ENCODE measurements at regions not wholly inside any gene's neighbourhood (a gene's known extent, or its start where the extent isn't known, plus 50 kb on each side); places are given as distances from the start of the nearest gene placed in this dataset.
"Not testable (repeated sequence)": the region's sequence is repeated elsewhere in the genome, so short reads cannot be mapped to it uniquely, and the experiment has no call there.

DNA sequence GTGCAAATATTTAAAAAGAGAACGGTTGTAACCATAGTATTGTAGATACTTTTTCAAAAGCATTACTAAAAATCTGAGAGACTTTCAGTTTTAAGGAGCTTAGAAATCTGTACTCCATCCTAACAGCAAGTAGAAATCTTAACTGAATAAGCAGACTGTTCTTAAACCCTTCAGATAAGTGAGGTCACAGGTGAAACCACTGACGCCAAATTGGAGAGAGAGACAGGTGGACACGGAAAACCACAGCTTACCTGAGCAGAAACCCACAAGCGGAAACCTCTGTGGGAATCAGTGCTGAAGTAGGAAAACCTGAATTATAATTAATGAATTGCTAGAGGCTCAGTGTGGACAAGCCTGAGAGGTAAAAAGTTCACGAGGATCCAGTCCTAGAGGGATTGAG, 959.4 kb upstream of the CELF4 start:
- no peak for DNase-seq (ENCODE audit: low read depth in 2 of 2)

- DNase-seq (ENCODE audit: low read depth in 2 of 2), result no peak
These were observed 955.2 kb upstream of the CELF4 start for GRCh38 chr18:38520786-38521185.

DNA sequence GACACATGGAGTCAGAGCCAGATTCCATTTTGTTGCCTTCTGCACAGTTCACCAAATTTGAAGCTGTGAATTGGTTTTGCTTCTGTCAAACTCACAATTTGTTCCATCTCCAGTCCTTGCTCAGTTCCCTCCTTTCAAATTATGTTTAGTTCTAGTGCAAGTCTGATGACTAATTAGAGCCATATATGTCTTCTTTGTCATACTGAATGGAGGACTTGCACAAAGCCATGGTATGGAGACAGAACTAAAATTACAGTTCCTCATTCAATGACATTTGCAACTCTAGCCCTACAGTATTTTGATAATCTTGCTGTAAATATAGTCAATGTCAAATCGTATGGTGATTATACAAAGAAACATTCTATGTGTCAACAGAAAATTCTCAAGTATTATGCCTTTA, 936.9 kb upstream of the CELF4 start:
- no peak for DNase-seq (ENCODE audit: low read depth in 2 of 2)

- DNase-seq (ENCODE audit: low read depth in 2 of 2), result no peak
These were observed 931.7 kb upstream of the CELF4 start for GRCh38 chr18:38497266-38497665.

DNA sequence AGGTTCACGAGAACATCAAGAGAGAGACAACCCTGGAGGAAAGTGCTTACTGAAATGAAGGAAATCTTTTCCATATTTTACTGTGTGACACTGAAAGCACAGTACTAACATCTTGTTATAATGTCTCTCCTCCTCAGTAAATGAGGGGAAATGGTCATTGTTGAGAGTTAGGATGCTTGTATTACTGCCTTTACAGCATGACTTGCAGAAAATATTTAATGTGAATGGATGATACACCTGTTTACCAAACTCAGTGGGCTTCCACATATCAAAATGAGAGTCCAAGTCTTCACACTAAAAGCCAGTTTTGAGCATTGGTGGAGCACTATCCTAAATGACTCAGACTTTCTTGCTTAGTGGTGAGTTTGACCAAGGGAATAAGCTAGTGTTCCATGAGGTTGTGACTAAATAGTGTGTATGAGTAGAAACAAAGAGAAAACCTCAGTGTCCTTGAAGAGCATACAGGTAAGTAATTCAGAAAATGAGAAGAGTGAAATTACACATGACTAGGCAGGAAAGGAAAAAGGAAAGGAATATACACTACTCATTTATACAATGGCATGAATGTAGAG, 930.7 kb upstream of the CELF4 start:
- no peak for DNase-seq (ENCODE audit: low read depth in 2 of 2)

- DNase-seq (ENCODE audit: low read depth in 2 of 2), result no peak
These were observed 928.5 kb upstream of the CELF4 start for GRCh38 chr18:38494065-38494464.

GRCh38 chr18:38491195-38491594, 925.6 kb upstream of the CELF4 start:
- no peak for DNase-seq (ENCODE audit: low read depth in 2 of 2)

- DNase-seq (ENCODE audit: low read depth in 2 of 2), result not testable (repeated sequence)
These were observed 924.1 kb upstream of the CELF4 start for GRCh38 chr18:38489721-38490120.

DNA sequence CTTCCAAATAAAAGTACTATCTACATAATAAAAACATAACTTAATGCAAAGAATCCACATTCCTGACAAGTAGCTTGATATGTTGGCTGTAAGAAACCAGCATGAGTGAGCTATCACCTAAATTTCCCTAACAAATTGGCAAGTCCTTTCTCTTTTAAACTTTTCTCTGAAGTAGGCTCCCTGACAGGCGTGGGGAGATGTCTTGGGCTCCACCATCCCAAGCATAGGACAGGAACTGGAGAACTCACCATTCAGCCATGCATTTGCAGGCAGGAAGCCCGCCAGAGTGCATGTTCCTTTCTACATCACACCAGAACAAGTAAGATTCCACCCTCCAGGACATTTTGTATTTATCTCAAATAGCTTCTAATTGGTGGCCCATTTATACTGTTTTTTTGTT, 921.9 kb upstream of the CELF4 start:
- DNase-seq (ENCODE audit: low read depth in 2 of 2), result no peak

GRCh38 chr18:38483326-38483725, 917.7 kb upstream of the CELF4 start:
- no peak for DNase-seq (ENCODE audit: low read depth in 2 of 2)

- DNase-seq (ENCODE audit: low read depth in 2 of 2), result no peak
These were observed 916.0 kb upstream of the CELF4 start for GRCh38 chr18:38481576-38481975.

- no peak for DNase-seq (ENCODE audit: low read depth in 2 of 2)
These were observed 910.1 kb upstream of the CELF4 start for GRCh38 chr18:38475686-38476085.

DNA sequence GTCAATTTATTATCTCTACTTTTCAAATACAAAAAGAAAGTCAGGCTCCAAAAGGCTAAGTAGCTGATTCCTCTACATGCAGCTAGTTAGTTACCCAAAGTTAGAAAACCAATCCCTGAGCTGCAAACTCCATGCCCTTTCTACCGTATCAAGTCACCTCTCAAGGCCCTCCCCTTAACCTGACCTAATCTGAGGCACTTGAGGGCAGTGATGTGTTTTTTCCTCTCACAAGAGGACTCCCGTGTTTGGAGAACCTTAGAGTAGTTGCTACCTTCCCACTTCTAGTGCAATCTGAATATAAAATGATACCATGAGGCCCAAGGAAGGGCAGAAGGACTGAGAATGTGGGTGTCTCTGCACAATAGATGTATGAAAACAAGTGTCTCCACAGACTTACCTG, 907.9 kb upstream of the CELF4 start:
- no peak for DNase-seq (ENCODE audit: low read depth in 2 of 2)

DNA sequence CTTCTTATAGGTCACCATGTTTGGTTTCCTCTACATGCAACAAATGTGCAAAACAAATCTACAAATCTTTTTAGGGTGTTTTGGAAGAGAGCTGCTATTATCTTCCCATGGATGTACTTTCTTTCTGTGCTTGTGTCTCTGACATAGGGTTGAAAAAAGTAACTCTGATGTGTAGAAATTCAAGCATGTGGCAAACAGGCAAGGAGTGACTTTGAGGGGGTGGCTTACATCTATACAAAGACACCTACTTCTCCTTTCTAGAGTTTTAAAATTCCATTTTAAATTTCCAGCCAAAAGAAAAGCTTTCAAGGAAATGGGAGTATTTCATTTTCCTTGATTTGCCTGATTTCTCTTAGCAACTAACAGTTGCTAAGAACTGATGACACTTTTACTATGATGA, 904.8 kb upstream of the CELF4 start:
- DNase-seq (ENCODE audit: low read depth in 2 of 2), result no peak

DNA sequence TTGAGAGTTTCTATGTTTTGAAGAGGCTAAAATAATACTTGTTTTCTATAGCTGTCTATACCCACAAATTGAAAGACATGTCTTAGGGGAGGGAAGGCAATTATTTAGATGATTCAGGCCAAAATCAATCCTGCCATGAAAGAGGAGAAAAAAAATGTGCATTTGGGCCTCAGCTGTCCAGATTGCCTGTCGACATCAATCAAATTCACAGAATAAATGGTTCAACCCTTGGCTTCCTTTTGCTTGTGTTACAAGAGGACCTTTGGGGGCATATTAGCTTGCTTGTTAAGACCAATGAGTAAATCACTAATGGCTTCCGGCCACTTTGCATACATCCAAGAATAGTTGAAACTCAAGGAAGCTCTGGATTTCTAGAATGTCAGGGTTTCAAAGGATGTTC, 900.8 kb upstream of the CELF4 start:
- DNase-seq (ENCODE audit: low read depth in 2 of 2), result no peak

DNA sequence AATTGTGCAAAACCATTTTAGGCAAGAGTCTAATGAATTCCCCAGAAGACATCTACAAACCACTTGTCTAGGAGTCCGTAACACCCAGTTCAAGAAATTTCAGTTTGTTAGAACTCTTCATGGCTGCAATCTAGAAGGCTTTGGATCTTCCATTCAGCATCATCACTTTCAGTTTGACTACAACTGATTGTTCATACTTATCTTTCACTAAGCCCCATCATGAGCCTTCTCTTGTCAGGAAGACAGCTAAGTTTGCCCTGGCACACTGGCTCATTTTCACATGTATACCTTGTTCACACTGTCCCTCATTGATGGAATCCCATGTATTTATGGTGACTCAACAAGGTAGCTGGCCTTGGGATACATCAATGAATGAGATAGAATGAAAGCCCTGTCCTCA, 898.4 kb upstream of the CELF4 start:
- DNase-seq (ENCODE audit: low read depth in 2 of 2), result no peak

DNA sequence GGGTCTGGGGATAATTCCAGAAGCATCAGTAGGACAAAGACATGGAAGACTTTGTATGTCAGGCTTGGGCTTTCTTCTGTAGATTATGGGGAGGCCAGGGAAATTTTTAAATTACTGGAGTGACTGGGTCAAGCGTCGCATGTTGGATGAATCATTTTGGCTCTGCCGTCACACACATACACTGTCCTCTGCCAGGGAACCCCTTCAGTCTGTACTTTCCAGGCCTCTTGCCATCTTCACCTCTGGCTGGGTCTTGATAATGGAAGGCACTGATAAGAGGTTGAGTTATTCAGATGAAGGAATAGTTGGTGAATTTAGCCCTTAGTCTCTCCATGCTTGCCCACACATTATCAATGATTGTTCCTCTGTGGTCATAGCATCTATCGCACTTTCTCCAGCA, 895.1 kb upstream of the CELF4 start:
- no peak for DNase-seq (ENCODE audit: low read depth in 2 of 2)

GRCh38 chr18:38459131-38459994, 893.8 kb upstream of the CELF4 start:
- DNase-seq (ENCODE audit: low read depth in 2 of 2), result no peak

DNA sequence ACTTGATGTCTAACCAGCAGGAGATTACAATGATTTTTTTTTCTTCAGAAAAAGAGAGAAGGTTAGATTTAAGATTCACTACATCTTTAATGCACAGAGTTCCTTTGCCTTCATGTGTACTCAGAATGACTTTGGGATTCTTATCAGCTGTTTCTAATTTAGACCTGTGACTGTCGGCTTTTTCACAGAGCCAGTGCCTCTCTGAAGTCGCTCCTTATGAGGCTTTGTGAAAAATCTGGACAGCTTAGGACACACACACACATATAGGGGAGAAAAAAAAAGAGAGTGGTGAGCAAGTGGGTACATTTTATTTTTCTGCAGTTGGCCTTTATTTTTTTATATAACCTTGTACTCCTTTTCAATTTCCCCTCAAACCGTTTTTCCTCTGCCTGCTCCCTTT, 893.1 kb upstream of the CELF4 start:
- no peak for DNase-seq (ENCODE audit: low read depth in 2 of 2)

DNA sequence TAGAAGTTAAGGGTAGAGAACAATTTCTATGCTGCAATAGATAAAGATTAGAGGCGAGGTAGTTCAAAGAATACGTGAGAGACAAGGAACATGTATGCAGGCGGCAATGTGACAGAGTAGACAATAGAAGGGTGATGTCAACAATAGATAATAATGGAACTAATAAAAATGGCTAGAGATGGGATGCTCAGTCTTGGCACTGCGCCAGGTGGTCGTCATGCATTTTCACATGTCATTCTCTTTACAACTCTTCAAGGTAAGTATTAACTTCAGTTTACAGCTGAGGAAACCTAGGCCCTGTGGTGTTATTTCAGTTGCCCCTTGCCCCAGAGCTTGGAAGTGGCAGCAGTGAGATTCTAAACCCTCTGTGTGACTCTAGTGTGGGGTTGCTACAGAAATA, 890.7 kb upstream of the CELF4 start:
- no peak for DNase-seq (ENCODE audit: low read depth in 2 of 2)

- no peak for DNase-seq (ENCODE audit: low read depth in 2 of 2)
These were observed 889.3 kb upstream of the CELF4 start for GRCh38 chr18:38454764-38455469.

- DNase-seq (ENCODE audit: low read depth in 2 of 2), result no peak
These were observed 888.3 kb upstream of the CELF4 start for GRCh38 chr18:38453880-38454279.

- DNase-seq (ENCODE audit: low read depth in 2 of 2), result no peak
These were observed 885.3 kb upstream of the CELF4 start for GRCh38 chr18:38450876-38451275.

All from stimulated activated CD4-positive, alpha-beta T cell treated with anti-CD3 and anti-CD28 coated beads, Interleukin-1b, Interleukin-23, amount 100 ng/mL, for 4 hours (primary cell).